Activated CD8-positive, alpha-beta T cell treated with anti-CD3 and anti-CD28 coated beads for 36 hours (primary cell): ENCODE measurements at regions not wholly inside any gene's neighbourhood (a gene's known extent, or its start where the extent isn't known, plus 50 kb on each side); places are given as distances from the start of the nearest gene placed in this dataset.

Experiments used
- ATAC-seq: fragments of 200-7000 bp; cut with Tn5 transposase; one replicate; pipeline ENCODE4 v1.10.0; 2021; ENCODE audit warnings: mild to moderate bottlenecking, moderate library complexity
- CTCF ChIA-PET: fragments of 350-600 bp; sonication (Branson Sonifier 250); formaldehyde crosslinking; loops from one replicate; lab custom pipeline; 2021; ENCODE audit warnings: antibody characterized with exemption; lab: Charles Lee
- POLR2A ChIA-PET: fragments of 350-600 bp; sonication (Branson Sonifier 250); formaldehyde crosslinking; loops from one replicate; lab custom pipeline; 2021; ENCODE audit warnings: antibody characterized with exemption; lab: Charles Lee
- DNase-seq: peaks from one replicate; pipeline ENCODE4 v3.0.0-alpha.2; 2020
- H3K27ac Mint-ChIP-seq: one replicate; pipeline ENCODE4 v1.8.0; 2021; ENCODE audit warnings: mild to moderate bottlenecking, mixed read lengths
- H3K27me3 Mint-ChIP-seq: one replicate; pipeline ENCODE4 v1.8.0; 2021; ENCODE audit warnings: mixed read lengths
- H3K36me3 Mint-ChIP-seq: one replicate; pipeline ENCODE4 v1.8.0; 2021; ENCODE audit warnings: low read depth, mixed read lengths
- H3K4me1 Mint-ChIP-seq: one replicate; pipeline ENCODE4 v1.8.0; 2021; ENCODE audit warnings: low read depth, mixed read lengths
- H3K4me3 Mint-ChIP-seq: one replicate; pipeline ENCODE4 v1.8.0; 2021; ENCODE audit warnings: mild to moderate bottlenecking, moderate library complexity, mixed read lengths
- H3K9me3 Mint-ChIP-seq: one replicate; pipeline ENCODE4 v1.8.0; 2021; ENCODE audit warnings: mixed read lengths
- intact Hi-C: fragments of 100-400 bp; cut with micrococcal nuclease; formaldehyde crosslinking; loops from one replicate; pipeline ENCODE4 v1.10.0; 2022
- TF ChIP-seq, protein P1 (sequence below): fragments of 200-600 bp; IDR thresholded peaks from one replicate; pipeline ENCODE4 v1.8.0; 2022; ENCODE audit warnings: antibody characterized with exemption, mild to moderate bottlenecking

DNA sequence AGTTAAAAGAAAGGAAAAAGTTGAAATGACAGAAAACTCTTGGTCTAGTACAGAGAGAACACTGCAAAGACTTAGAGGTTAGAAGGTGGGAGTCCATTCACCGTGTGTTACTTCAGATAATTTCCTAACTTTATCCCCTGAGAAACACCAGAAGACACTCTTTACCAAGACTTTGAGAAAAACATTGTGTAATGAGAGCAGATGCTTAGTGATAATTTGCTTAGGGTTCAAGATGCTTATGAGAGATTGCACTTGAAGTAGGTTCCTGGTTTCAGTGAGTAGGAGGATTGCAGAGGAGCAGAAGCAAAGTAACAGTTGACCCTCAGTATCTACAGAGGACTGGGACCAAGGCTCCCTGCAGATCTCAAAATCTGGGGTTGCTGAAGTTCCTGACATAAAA, 594.1 kb downstream of the NR2F2 start:
- no peaks in the 10 kb centered on the region for H3K27me3 Mint-ChIP-seq
- POLR2A ChIA-PET = no interaction called here
- H3K4me1 Mint-ChIP-seq = no peaks in the 10 kb centered on the region
- no peak overlapping the region for H3K27ac Mint-ChIP-seq
- no peaks in the 10 kb centered on the region for H3K36me3 Mint-ChIP-seq
- TF ChIP-seq, protein P1, sequence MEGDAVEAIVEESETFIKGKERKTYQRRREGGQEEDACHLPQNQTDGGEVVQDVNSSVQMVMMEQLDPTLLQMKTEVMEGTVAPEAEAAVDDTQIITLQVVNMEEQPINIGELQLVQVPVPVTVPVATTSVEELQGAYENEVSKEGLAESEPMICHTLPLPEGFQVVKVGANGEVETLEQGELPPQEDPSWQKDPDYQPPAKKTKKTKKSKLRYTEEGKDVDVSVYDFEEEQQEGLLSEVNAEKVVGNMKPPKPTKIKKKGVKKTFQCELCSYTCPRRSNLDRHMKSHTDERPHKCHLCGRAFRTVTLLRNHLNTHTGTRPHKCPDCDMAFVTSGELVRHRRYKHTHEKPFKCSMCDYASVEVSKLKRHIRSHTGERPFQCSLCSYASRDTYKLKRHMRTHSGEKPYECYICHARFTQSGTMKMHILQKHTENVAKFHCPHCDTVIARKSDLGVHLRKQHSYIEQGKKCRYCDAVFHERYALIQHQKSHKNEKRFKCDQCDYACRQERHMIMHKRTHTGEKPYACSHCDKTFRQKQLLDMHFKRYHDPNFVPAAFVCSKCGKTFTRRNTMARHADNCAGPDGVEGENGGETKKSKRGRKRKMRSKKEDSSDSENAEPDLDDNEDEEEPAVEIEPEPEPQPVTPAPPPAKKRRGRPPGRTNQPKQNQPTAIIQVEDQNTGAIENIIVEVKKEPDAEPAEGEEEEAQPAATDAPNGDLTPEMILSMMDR = no peak
- CTCF ChIA-PET = no interaction called here
- DNase-seq (no peak), ATAC-seq (no peak)
- intact Hi-C loops = no loop called here
- H3K9me3 Mint-ChIP-seq = peaks cover 5% of the 10 kb centered on the region
- H3K4me3 Mint-ChIP-seq = no peak overlapping the region

DNA sequence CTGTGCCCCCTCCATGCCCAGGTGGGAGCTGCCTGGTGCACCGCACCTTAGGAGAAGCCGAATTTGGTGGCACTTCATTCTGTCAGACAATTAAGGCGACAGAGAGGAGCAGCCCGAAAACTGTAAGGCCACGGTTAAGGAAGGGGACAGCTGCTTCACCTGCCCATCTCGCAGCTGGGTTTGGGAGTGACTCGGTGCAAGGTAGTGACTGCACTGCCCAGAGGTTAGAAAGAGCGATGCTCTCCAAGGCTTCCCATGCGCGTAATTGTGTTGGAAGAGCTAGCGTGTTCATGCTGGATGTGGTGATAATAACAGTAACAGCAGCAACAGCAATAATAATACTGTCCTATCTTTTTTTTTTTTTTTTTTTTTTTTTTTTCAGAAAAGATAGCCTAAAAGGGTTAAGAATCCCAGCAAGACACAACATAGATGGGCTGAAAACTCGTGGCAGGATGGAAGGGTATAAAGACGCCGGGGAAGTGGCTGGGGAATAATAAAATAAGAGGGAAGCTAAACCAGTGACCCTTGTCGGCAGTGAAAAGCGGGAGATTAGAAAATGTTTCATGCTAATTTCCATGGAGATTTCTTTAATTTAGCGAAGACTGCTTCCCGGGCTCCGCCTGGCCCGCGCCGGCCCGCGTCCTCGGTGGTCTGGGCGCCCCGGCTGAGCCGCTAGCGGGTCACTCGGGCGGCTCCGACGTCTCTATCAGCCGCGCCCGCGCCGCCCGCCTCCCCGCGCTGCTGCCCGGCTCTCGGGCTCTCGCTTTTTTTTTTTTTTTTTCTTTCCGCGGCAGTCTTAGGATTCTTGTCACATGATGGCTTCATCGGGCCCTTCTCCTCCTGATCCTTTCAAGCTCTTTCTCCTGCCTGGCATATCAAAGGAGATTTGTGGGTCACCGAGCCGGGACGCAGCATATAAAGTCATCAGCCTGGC, 617.1 kb downstream of the NR2F2 start:
- ATAC-seq (no peak), DNase-seq (no peak)
- H3K4me1 Mint-ChIP-seq = no peaks in the 10 kb centered on the region
- H3K27ac Mint-ChIP-seq = no peak overlapping the region
- intact Hi-C loops = no loop called here
- H3K36me3 Mint-ChIP-seq = no peaks in the 10 kb centered on the region
- no peak overlapping the region for H3K4me3 Mint-ChIP-seq
- CTCF ChIA-PET = no interaction called here
- TF ChIP-seq, protein P1 = no peak
- peaks cover 23% of the 10 kb centered on the region for H3K27me3 Mint-ChIP-seq
- POLR2A ChIA-PET = no interaction called here
- no peaks in the 10 kb centered on the region for H3K9me3 Mint-ChIP-seq

DNA sequence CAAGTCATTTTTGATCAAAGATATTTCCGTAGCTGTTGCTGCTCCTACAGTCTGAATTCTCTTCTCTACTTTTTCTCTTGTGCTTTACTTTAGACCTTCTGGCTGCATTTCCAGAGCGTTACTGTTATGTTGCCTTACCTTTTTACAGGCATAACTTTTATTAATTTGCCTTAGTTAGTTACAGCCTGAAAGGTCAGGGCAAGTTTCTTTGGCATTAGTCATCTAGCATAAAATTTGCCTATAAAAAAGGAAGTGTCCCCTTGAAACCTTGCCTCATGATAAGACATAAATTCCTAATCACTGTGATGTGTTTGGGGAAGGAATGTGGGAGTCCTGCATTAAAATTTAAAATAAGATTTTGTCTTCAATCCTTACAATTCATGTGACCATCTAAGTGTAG, 618.5 kb downstream of the NR2F2 start:
- DNase-seq = no peak
- Mint-ChIP-seq H3K27me3 (peaks cover 23% of the 10 kb centered on the region), H3K9me3 (peaks cover 5% of the 10 kb centered on the region), H3K27ac (no peak overlapping the region), H3K4me3 (no peak overlapping the region), H3K36me3 (no peaks in the 10 kb centered on the region), H3K4me1 (no peaks in the 10 kb centered on the region)
- TF ChIP-seq, protein P1 = no peak
- CTCF ChIA-PET = no interaction called here
- ATAC-seq = no peak
- POLR2A ChIA-PET = no interaction called here
- intact Hi-C loops = no loop called here

DNA sequence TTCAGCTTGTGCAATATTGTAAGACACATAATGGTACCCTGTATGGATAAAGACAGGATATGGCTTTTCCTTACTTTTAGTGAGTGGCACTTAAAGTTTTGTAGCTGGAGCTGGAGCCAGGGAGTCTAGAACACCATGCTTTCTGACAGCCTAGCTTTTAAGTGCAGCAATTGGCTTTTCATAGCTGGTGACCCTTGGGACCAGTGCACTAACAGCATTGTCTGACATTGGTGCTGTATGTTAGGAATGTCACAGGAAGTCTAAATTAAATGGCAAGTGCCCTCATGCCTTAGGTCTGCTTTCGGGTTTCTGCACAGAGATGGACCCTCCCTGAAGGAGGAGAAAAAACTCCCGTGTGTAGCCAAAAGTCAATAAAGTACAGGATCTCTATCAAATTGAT, 628.2 kb downstream of the NR2F2 start:
- Mint-ChIP-seq H3K4me1 (no peaks in the 10 kb centered on the region), H3K9me3 (peaks cover 7% of the 10 kb centered on the region), H3K4me3 (no peak overlapping the region), H3K27ac (no peak overlapping the region), H3K27me3 (no peaks in the 10 kb centered on the region), H3K36me3 (no peaks in the 10 kb centered on the region)
- intact Hi-C loops = no loop called here
- ATAC-seq (no peak), DNase-seq (no peak)
- ChIA-PET POLR2A (interaction anchor here (0.7 kb wide), 1 partner anchor 833 kb away, joined by 3 read pairs; no protein-coding TSS in a partner anchor), CTCF (no interaction called here)
- TF ChIP-seq, protein P1 = no peak

DNA sequence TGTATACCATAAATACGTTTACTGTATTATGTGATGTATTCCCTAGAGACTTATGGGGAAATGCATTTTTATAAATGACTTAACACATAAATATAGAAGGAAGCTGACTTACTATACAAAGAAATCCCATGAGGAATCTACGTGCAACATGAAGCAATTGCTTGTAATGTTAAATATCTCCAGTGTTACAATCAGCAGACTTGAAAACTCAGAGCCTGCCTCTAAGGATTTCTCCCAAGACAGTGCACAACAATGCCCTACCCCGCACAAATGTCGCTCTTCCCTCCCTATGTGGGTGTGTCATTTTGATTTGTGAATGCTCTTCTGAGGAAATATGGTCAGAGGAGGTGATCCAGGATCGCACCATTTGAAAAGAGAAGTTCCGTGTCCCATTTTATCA, 629.0 kb downstream of the NR2F2 start:
- no peak for ATAC-seq
- ChIA-PET POLR2A (interaction anchor here (0.7 kb wide), 1 partner anchor 832 kb away, joined by 3 read pairs; no protein-coding TSS in a partner anchor), CTCF (no interaction called here)
- TF ChIP-seq, protein P1 = no peak
- no peaks in the 10 kb centered on the region for H3K36me3 Mint-ChIP-seq
- no peak for DNase-seq
- no peak overlapping the region for H3K4me3 Mint-ChIP-seq
- H3K9me3 Mint-ChIP-seq = peaks cover 4% of the 10 kb centered on the region
- no peaks in the 10 kb centered on the region for H3K27me3 Mint-ChIP-seq
- intact Hi-C loops = no loop called here
- no peaks in the 10 kb centered on the region for H3K4me1 Mint-ChIP-seq
- no peak overlapping the region for H3K27ac Mint-ChIP-seq
